AG04450 (cell line): ENCODE measurements at regions not wholly inside any gene's neighbourhood (a gene's known extent, or its start where the extent isn't known, plus 50 kb on each side); places are given as distances from the start of the nearest gene placed in this dataset.

Experiments
- CTCF ChIA-PET: fragments of 300-600, 350-600 bp; formaldehyde crosslinking; extraction: SDS; loops from one replicate; lab custom pipeline; 2022; ENCODE audit warnings: antibody characterized with exemption, inconsistent platforms; lab: Charles Lee
- POLR2A ChIA-PET: fragments of 350-600 bp; formaldehyde crosslinking; extraction: SDS; loops from one replicate; lab custom pipeline; 2021; ENCODE audit warnings: antibody characterized with exemption, inconsistent platforms; lab: Yijun Ruan, JAX
- DNase-seq: peaks from one replicate; pipeline ENCODE4 v3.0.0-alpha.2; 2011; ENCODE audit warnings: low read depth, low spot score
- H3K27ac ChIP-seq: one replicate; pipeline ENCODE4 v1.5.1; 2012; ENCODE audit warnings: low read depth, low read length, control low read depth
- H3K27me3 ChIP-seq: one replicate; pipeline ENCODE4 v1.6.0; 2012; ENCODE audit warnings: low read length; ENCODE audit not compliant: control insufficient read depth, insufficient read depth
- H3K4me3 ChIP-seq: 2 replicates; pipeline ENCODE4 v1.5.1; 2011; ENCODE audit warnings: mild to moderate bottlenecking, low read depth, low read length, control low read depth
- H3K9me3 ChIP-seq: 2 replicates; pipeline ENCODE4 v1.5.1; 2012; ENCODE audit warnings: low read length; ENCODE audit not compliant: control insufficient read depth, insufficient read depth
- CTCF ChIP-seq: IDR thresholded peaks from 2 replicates; pipeline ENCODE4 v1.5.1; 2011; ENCODE audit warnings: low read depth, low read length, control low read depth, inconsistent platforms

GRCh38 chr3:190224456-190224855, 97.8 kb downstream of the CLDN1 start:
- DNase-seq: no peak

DNA sequence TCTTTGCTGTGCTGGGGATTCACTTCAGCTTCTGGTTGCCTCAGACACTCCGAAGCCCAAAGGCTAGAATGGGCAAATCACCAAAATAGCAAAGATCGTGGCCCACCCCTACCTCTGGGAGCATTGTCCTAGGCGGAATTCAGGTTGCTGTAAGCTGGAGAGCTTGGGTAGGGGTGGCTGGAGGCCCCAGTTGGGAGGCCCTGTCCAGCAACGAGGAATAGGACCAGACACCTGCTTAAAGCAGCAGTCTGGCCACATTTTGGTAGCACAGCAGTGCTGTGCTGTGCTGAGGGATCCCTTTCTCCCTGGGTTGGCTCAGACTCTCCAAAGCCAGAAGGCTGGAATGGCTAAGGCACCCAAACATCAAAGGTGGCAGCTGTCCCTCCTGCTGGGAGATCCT, 99.3 kb downstream of the CLDN1 start:
- TF ChIP-seq CTCF: no peak
- Histone ChIP-seq H3K27ac (no peak overlapping the region), H3K4me3 (no peak overlapping the region), H3K27me3 (no peaks in the 10 kb centered on the region), H3K9me3 (no peaks in the 10 kb centered on the region)
- ChIA-PET POLR2A (no interaction called here), CTCF (interaction anchor here (0.9 to 5.8 kb wide), 2 partner anchors 201 to 262 kb away, joined by 3 to 126 read pairs; no protein-coding TSS in a partner anchor)
- DNase-seq: no peak

More at GRCh38 chr3:190224456-190224855, 97.8 kb downstream of the CLDN1 start:
- Histone ChIP-seq H3K4me3 (no peak overlapping the region), H3K27me3 (no peaks in the 10 kb centered on the region), H3K27ac (no peak overlapping the region), H3K9me3 (no peaks in the 10 kb centered on the region)
- CTCF ChIA-PET: interaction anchor here (0.5 to 5.8 kb wide), 51 partner anchors 9 to 473 kb away, joined by 3 to 126 read pairs (median 4); partner anchors contain the start of genes CLDN1 and P3H2
- POLR2A ChIA-PET: interaction anchor here (0.5 kb wide), 1 partner anchor 389 kb away, joined by 3 read pairs; no protein-coding TSS in a partner anchor
- no peak for TF ChIP-seq CTCF

- TF ChIP-seq CTCF: no peak
- H3K9me3 ChIP-seq: no peaks in the 10 kb centered on the region
- H3K27me3 ChIP-seq: no peaks in the 10 kb centered on the region
- POLR2A ChIA-PET: no interaction called here
- CTCF ChIA-PET: interaction anchor here (2.4 kb wide), 1 partner anchor 220 kb away, joined by 15 read pairs; no protein-coding TSS in a partner anchor
- no peak for DNase-seq
- no peak overlapping the region for H3K4me3 ChIP-seq
- no peak overlapping the region for H3K27ac ChIP-seq
Measured at GRCh38 chr3:190222360-190222759, 99.9 kb downstream of the CLDN1 start.

DNA sequence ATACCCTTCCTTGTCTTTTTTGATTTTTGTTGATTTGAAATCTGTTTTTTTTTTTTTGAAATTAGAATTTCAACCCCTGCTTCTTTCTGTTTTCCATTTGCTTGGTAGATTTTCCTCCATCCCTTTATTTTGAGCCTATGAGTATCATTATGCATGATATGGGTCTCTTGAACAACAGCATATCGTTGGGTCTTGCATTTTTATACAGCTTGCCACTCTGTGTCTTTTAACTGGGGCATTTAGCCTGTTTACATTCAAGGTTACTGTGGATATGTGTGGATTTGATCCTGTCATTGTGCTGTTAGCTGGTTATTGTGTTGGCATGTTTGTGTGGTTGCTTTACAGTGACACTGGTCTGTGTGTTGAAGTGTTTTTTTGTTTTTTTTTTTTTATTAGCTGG, 99.7 kb upstream of the P3H2 start:
- ChIA-PET CTCF (interaction anchor here (1.5 to 2.4 kb wide), 3 partner anchors 102 to 259 kb away, joined by 3 to 15 read pairs (median 5); partner anchors contain the start of gene CLDN1), POLR2A (interaction anchor here (0.7 kb wide), 1 partner anchor 219 kb away, joined by 3 read pairs; no protein-coding TSS in a partner anchor)
- Histone ChIP-seq H3K4me3 (no peak overlapping the region), H3K27me3 (no peaks in the 10 kb centered on the region), H3K27ac (no peak overlapping the region), H3K9me3 (no peaks in the 10 kb centered on the region)
- DNase-seq: no peak
- no peak for TF ChIP-seq CTCF

GRCh38 chr3:190217081-190217480, 96.4 kb upstream of the P3H2 start:
- Histone ChIP-seq H3K9me3 (no peaks in the 10 kb centered on the region; the same call in 1 of the 2 replicates), H3K27me3 (no peaks in the 10 kb centered on the region), H3K27ac (no peak overlapping the region), H3K4me3 (no peak overlapping the region)
- ChIA-PET CTCF (interaction anchor here (1.0 to 1.9 kb wide), 3 partner anchors 15 to 255 kb away, joined by 4 to 6 read pairs (median 5); no protein-coding TSS in a partner anchor), POLR2A (no interaction called here)
- no peak for DNase-seq
- no peak for TF ChIP-seq CTCF
